Calu3 (cell line): ENCODE measurements at regions not wholly inside any gene's neighbourhood (a gene's known extent, or its start where the extent isn't known, plus 50 kb on each side); places are given as distances from the start of the nearest gene placed in this dataset.

Experiments
- BruUV-seq: library from RNA; stranded (reverse); fragments of 400-500 nt; replicated peaks from 2 replicates; lab custom pipeline; 2021; lab: Mats Ljungman, UMichigan
- CTCF ChIA-PET: fragments of 300-600 bp; sonication (Branson Sonifier 250); formaldehyde crosslinking; loops from one replicate; lab custom pipeline; 2022; ENCODE audit warnings: antibody characterized with exemption; lab: Charles Lee
- DNase-seq: peaks from one replicate; pipeline ENCODE4 v3.0.0; 2022
- H3K27ac Mint-ChIP-seq: one replicate; pipeline ENCODE4 v1.8.0; 2022; ENCODE audit warnings: mixed read lengths; ENCODE audit not compliant: unreplicated experiment
- H3K27me3 Mint-ChIP-seq: one replicate; pipeline ENCODE4 v1.8.0; 2022; ENCODE audit warnings: mixed read lengths; ENCODE audit not compliant: unreplicated experiment
- H3K36me3 Mint-ChIP-seq: one replicate; pipeline ENCODE4 v1.8.0; 2022; ENCODE audit warnings: mild to moderate bottlenecking, moderate library complexity, mixed read lengths; ENCODE audit not compliant: insufficient read depth, unreplicated experiment
- H3K4me1 Mint-ChIP-seq: one replicate; pipeline ENCODE4 v1.8.0; 2022; ENCODE audit warnings: mild to moderate bottlenecking, low read depth, mixed read lengths; ENCODE audit not compliant: unreplicated experiment
- H3K4me3 Mint-ChIP-seq: one replicate; pipeline ENCODE4 v1.8.0; 2022; ENCODE audit warnings: mild to moderate bottlenecking, low read depth, moderate library complexity, mixed read lengths; ENCODE audit not compliant: unreplicated experiment
- H3K9me3 Mint-ChIP-seq: one replicate; pipeline ENCODE4 v1.8.0; 2022; ENCODE audit warnings: low read depth, mixed read lengths; ENCODE audit not compliant: unreplicated experiment
- CTCF ChIP-seq: fragments of 200-600 bp; IDR thresholded peaks from one replicate; pipeline ENCODE4 v1.8.0; 2022; ENCODE audit warnings: antibody characterized with exemption; ENCODE audit not compliant: unreplicated experiment
- intact Hi-C: fragments of 100-400 bp; cut with micrococcal nuclease; formaldehyde crosslinking; loops from one replicate; pipeline ENCODE4 v1.10.0; 2022; ENCODE audit not compliant: unreplicated experiment

GRCh38 chr14:98999901-99000300 is 272.1 kb downstream of the BCL11B start:
- BruUV-seq = no TSS peak
- DNase-seq = no peak
- Mint-ChIP-seq H3K9me3 (no peaks in the 10 kb centered on the region), H3K27me3 (no peaks in the 10 kb centered on the region), H3K27ac (no peak overlapping the region), H3K4me3 (no peak overlapping the region), H3K36me3 (no peaks in the 10 kb centered on the region), H3K4me1 (no peaks in the 10 kb centered on the region)
- CTCF ChIA-PET = no interaction called here
- no peak for TF ChIP-seq CTCF
- intact Hi-C loops = no loop called here

GRCh38 chr14:99001241-99001640 is 270.8 kb downstream of the BCL11B start:
- H3K36me3 Mint-ChIP-seq = no peaks in the 10 kb centered on the region
- H3K27ac Mint-ChIP-seq = no peak overlapping the region
- no peak for DNase-seq
- H3K4me1 Mint-ChIP-seq = no peaks in the 10 kb centered on the region
- no TSS peak for BruUV-seq
- no peak overlapping the region for H3K4me3 Mint-ChIP-seq
- no peaks in the 10 kb centered on the region for H3K9me3 Mint-ChIP-seq
- intact Hi-C loops = no loop called here
- no peak for TF ChIP-seq CTCF
- H3K27me3 Mint-ChIP-seq = no peaks in the 10 kb centered on the region
- CTCF ChIA-PET = no interaction called here

- intact Hi-C loops = no loop called here
- DNase-seq = no peak
- no peaks in the 10 kb centered on the region for H3K36me3 Mint-ChIP-seq
- no peaks in the 10 kb centered on the region for H3K4me1 Mint-ChIP-seq
- CTCF ChIA-PET = no interaction called here
- BruUV-seq = no TSS peak
- no peak overlapping the region for H3K4me3 Mint-ChIP-seq
- peaks cover 2% of the 10 kb centered on the region for H3K9me3 Mint-ChIP-seq
- H3K27ac Mint-ChIP-seq = no peak overlapping the region
- TF ChIP-seq CTCF = no peak
- no peaks in the 10 kb centered on the region for H3K27me3 Mint-ChIP-seq
Measured at GRCh38 chr14:99003646-99004045, 268.4 kb downstream of the BCL11B start.

- peak; percentile 9 for DNase-seq
- Mint-ChIP-seq H3K36me3 (no peaks in the 10 kb centered on the region), H3K27me3 (no peaks in the 10 kb centered on the region), H3K4me1 (no peaks in the 10 kb centered on the region), H3K4me3 (no peak overlapping the region), H3K9me3 (peaks cover 4% of the 10 kb centered on the region), H3K27ac (no peak overlapping the region)
- CTCF ChIA-PET = no interaction called here
- intact Hi-C loops = no loop called here
- TF ChIP-seq CTCF = no peak
- no TSS peak for BruUV-seq
Measured at GRCh38 chr14:99004112-99004511, 267.9 kb downstream of the BCL11B start.

GRCh38 chr14:99006276-99006675 is 265.7 kb downstream of the BCL11B start:
- Mint-ChIP-seq H3K4me3 (no peak overlapping the region), H3K9me3 (peaks cover 4% of the 10 kb centered on the region), H3K4me1 (no peaks in the 10 kb centered on the region), H3K36me3 (no peaks in the 10 kb centered on the region), H3K27ac (no peak overlapping the region), H3K27me3 (no peaks in the 10 kb centered on the region)
- no peak for TF ChIP-seq CTCF
- DNase-seq = no peak
- CTCF ChIA-PET = no interaction called here
- BruUV-seq = no TSS peak
- intact Hi-C loops = no loop called here
